Activated T-cell treated with anti-CD3 and anti-CD28 coated beads, Interleukin-2, amount 50 U/mL, for 4 hours (primary cell): ENCODE measurements at regions not wholly inside any gene's neighbourhood (a gene's known extent, or its start where the extent isn't known, plus 50 kb on each side); places are given as distances from the start of the nearest gene placed in this dataset.

Source experiments
- ATAC-seq, 2 donors: fragments of 200-7000 bp; cut with Tn5 transposase; one replicate each; pipeline ENCODE4 v1.10.0; 2021
- DNase-seq: peaks from one replicate; pipeline ENCODE4 v3.0.0-alpha.2; 2020
- H3K27me3 Mint-ChIP-seq: one replicate; pipeline ENCODE4 v1.8.0; 2021; ENCODE audit warnings: low read depth, mixed read lengths
- H3K36me3 Mint-ChIP-seq: one replicate; pipeline ENCODE4 v1.8.0; 2022; ENCODE audit warnings: mixed read lengths; ENCODE audit not compliant: insufficient read depth
- H3K4me1 Mint-ChIP-seq: one replicate; pipeline ENCODE4 v1.8.0; 2021; ENCODE audit warnings: low read depth, mixed read lengths
- H3K4me3 Mint-ChIP-seq: one replicate; pipeline ENCODE4 v1.8.0; 2021; ENCODE audit warnings: mild to moderate bottlenecking, moderate library complexity, mixed read lengths
- H3K9me3 Mint-ChIP-seq: one replicate; pipeline ENCODE4 v1.8.0; 2021; ENCODE audit warnings: mixed read lengths

DNA sequence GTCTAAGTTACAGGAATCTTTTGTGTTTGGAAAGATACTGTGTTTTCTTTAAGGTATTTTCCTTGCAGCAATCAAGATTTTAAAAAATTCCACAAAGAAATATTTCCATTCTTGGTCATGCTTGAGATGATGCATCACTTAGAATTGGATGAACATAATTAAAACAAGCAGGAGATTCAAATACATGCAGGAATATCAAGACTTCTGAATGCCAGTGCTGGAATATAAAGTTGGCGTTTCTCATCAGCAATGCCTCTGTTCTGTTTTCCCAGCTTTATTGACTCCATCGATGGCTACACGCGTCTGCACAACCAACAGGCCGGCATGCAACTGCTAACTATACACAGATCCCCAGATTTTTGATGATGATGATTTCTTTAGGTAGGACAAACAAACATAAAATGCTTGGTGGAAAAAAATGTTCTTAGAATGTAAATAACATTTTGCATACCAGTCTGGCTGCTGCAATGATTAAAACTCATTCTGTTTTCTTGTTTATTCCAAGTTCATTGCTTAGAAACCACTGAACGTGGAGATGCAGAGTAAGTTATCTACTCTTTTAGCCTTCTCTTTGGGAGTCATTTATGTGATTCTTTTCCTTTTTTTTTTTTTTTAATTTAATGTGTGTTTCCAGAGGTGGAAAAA lies 91.3 kb upstream of the FAM171A1 start:
- Mint-ChIP-seq H3K4me3 (no peak overlapping the region), H3K36me3 (no peaks in the 10 kb centered on the region), H3K27me3 (peaks cover 35% of the 10 kb centered on the region), H3K9me3 (peaks cover 9% of the 10 kb centered on the region), H3K4me1 (peaks cover 5% of the 10 kb centered on the region)
- DNase-seq (no peak), ATAC-seq (no peak)

- peaks cover 5% of the 10 kb centered on the region for H3K4me1 Mint-ChIP-seq
- ATAC-seq, result no peak
These were observed 90.4 kb upstream of the FAM171A1 start for GRCh38 chr10:15461353-15462108.

GRCh38 chr10:15460661-15461060 lies 89.6 kb upstream of the FAM171A1 start:
- peaks cover 13% of the 10 kb centered on the region for H3K9me3 Mint-ChIP-seq
- ATAC-seq, result no peak
- H3K27me3 Mint-ChIP-seq, result peaks cover 29% of the 10 kb centered on the region
- no peak overlapping the region for H3K4me3 Mint-ChIP-seq
- no peak for DNase-seq
- H3K36me3 Mint-ChIP-seq, result no peaks in the 10 kb centered on the region
- peaks cover 5% of the 10 kb centered on the region for H3K4me1 Mint-ChIP-seq

More at GRCh38 chr10:15461353-15462108, 90.4 kb upstream of the FAM171A1 start:
- Mint-ChIP-seq H3K27me3 (peaks cover 33% of the 10 kb centered on the region), H3K36me3 (no peaks in the 10 kb centered on the region), H3K4me3 (no peak overlapping the region), H3K9me3 (peaks cover 13% of the 10 kb centered on the region)
- DNase-seq, result no peak

GRCh38 chr10:15459218-15459617 lies 88.1 kb upstream of the FAM171A1 start:
- peaks cover 5% of the 10 kb centered on the region for H3K4me1 Mint-ChIP-seq
- DNase-seq (no peak), ATAC-seq (no peak)
- H3K36me3 Mint-ChIP-seq, result no peaks in the 10 kb centered on the region
- peaks cover 13% of the 10 kb centered on the region for H3K9me3 Mint-ChIP-seq
- H3K4me3 Mint-ChIP-seq, result no peak overlapping the region
- peaks cover 24% of the 10 kb centered on the region for H3K27me3 Mint-ChIP-seq

- Mint-ChIP-seq H3K4me3 (no peak overlapping the region), H3K36me3 (no peaks in the 10 kb centered on the region), H3K27me3 (peaks cover 21% of the 10 kb centered on the region), H3K4me1 (peaks cover 5% of the 10 kb centered on the region), H3K9me3 (peaks cover 4% of the 10 kb centered on the region)
- no peak for ATAC-seq
- no peak for DNase-seq
These were observed 86.3 kb upstream of the FAM171A1 start for GRCh38 chr10:15457382-15457781.

DNA sequence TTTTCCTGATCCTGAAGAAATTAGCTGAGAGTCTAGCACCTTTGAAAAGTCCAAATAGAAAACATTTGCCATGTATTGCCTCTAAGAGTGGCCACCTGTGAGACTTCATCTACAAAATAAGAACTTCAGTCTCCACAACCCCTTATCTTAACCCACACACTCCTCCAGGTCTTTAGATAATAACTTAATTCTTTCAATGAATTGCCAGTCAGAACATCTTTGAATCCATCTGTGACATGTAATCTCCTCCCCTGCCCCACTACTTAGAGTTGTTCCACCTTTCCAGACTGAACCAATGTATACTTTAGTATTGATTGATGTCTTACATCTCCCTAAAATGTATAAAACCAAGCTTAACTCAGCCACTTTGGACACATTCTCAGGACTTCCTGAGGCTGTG lies 84.4 kb upstream of the FAM171A1 start:
- peaks cover 5% of the 10 kb centered on the region for H3K4me1 Mint-ChIP-seq
- ATAC-seq (no peak), DNase-seq (no peak)
- peaks cover 30% of the 10 kb centered on the region for H3K27me3 Mint-ChIP-seq
- H3K36me3 Mint-ChIP-seq, result no peaks in the 10 kb centered on the region
- no peak overlapping the region for H3K4me3 Mint-ChIP-seq
- H3K9me3 Mint-ChIP-seq, result peaks cover 4% of the 10 kb centered on the region

GRCh38 chr10:15453926-15454325 lies 82.8 kb upstream of the FAM171A1 start:
- DNase-seq (no peak), ATAC-seq (no peak)
- H3K9me3 Mint-ChIP-seq, result peaks cover 4% of the 10 kb centered on the region
- peaks cover 5% of the 10 kb centered on the region for H3K4me1 Mint-ChIP-seq
- H3K27me3 Mint-ChIP-seq, result peaks cover 34% of the 10 kb centered on the region
- H3K4me3 Mint-ChIP-seq, result no peak overlapping the region
- H3K36me3 Mint-ChIP-seq, result no peaks in the 10 kb centered on the region

DNA sequence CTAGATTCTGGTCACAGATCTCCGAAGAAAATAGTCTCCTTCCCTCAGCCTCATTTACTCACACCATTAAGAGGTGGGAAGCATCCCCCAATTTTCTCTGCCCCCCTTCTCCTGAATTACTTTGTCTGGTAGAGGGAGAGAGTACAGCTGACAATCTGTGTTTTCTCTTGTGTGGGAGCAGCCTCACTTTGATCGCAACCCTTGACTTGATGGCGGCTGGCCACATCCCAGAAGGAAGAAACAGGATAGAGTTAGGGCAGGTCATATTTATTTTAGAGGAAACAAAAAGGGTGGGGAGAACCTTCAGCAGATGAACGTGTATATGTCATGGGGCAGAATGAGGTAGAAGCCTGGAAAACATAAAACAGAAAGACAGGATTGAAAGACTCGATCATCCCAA lies 82.4 kb upstream of the FAM171A1 start:
- Mint-ChIP-seq H3K27me3 (peaks cover 34% of the 10 kb centered on the region), H3K4me1 (peaks cover under 1% of the 10 kb centered on the region), H3K36me3 (no peaks in the 10 kb centered on the region), H3K9me3 (peaks cover 4% of the 10 kb centered on the region), H3K4me3 (no peak overlapping the region)
- ATAC-seq (no peak), DNase-seq (no peak)

GRCh38 chr10:15452545-15452944 lies 81.5 kb upstream of the FAM171A1 start:
- ATAC-seq (no peak), DNase-seq (no peak)
- peaks cover 4% of the 10 kb centered on the region for H3K9me3 Mint-ChIP-seq
- no peak overlapping the region for H3K4me3 Mint-ChIP-seq
- H3K27me3 Mint-ChIP-seq, result peaks cover 33% of the 10 kb centered on the region
- H3K36me3 Mint-ChIP-seq, result no peaks in the 10 kb centered on the region
- H3K4me1 Mint-ChIP-seq, result no peaks in the 10 kb centered on the region

GRCh38 chr10:15451137-15452094 lies 80.3 kb upstream of the FAM171A1 start:
- ATAC-seq (no peak), DNase-seq (no peak)
- Mint-ChIP-seq H3K36me3 (no peaks in the 10 kb centered on the region), H3K27me3 (peaks cover 29% of the 10 kb centered on the region), H3K4me3 (no peak overlapping the region), H3K4me1 (no peaks in the 10 kb centered on the region), H3K9me3 (no peaks in the 10 kb centered on the region)

GRCh38 chr10:15448598-15448997 lies 77.5 kb upstream of the FAM171A1 start:
- H3K4me3 Mint-ChIP-seq, result no peak overlapping the region
- no peak for DNase-seq
- ATAC-seq, result no peak
- peaks cover 36% of the 10 kb centered on the region for H3K27me3 Mint-ChIP-seq
- H3K9me3 Mint-ChIP-seq, result no peaks in the 10 kb centered on the region
- no peaks in the 10 kb centered on the region for H3K4me1 Mint-ChIP-seq
- H3K36me3 Mint-ChIP-seq, result no peaks in the 10 kb centered on the region

- no peaks in the 10 kb centered on the region for H3K36me3 Mint-ChIP-seq
- H3K9me3 Mint-ChIP-seq, result no peaks in the 10 kb centered on the region
- no peak overlapping the region for H3K4me3 Mint-ChIP-seq
- DNase-seq (no peak), ATAC-seq (no peak)
- peaks cover 30% of the 10 kb centered on the region for H3K27me3 Mint-ChIP-seq
- no peaks in the 10 kb centered on the region for H3K4me1 Mint-ChIP-seq
These were observed 73.9 kb upstream of the FAM171A1 start for GRCh38 chr10:15445006-15445390.

DNA sequence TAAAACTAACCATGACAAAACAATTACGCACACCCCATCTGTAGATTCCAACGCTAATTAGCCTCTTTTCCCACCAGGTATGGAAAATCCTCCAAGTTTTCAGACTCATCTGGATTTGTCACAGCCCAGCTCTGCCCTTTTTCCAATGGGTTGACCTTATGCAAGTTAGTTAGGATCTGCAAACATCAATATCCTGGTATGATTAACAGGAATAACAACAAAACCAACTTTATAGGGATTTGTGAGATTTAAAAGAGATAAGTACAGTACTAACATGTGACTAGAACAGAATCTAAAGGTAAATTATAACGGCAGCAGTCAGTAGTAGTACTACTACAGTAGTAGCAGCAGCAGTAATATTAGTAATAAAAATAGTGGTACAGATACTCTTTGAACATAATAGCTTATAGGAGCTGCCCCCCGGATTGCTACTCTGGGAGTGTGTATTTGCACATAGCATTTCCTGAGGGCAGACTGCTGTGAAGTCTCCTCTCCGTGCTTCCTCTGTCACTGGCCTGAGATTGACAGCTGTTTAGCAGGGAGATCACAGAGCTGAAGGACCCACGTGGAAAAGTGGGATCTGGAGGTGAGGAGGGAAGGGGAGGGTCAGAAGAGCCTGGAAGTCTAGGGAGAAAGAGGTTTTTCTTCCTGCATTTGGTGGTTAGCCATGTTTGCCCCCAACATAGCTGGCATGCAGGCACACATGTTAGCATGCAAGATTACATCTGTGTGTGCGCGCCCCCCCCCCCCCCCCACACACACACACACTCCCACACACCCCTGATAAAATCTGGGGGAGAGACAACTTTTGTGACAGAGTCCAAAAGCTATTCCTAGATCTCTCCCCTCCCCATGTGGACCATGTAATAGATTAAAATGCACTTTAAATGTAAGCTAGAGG lies 73.3 kb upstream of the FAM171A1 start:
- DNase-seq (no peak), ATAC-seq (no peak)
- H3K27me3 Mint-ChIP-seq, result peaks cover 30% of the 10 kb centered on the region
- H3K36me3 Mint-ChIP-seq, result no peaks in the 10 kb centered on the region
- H3K4me3 Mint-ChIP-seq, result no peak overlapping the region
- H3K4me1 Mint-ChIP-seq, result peaks cover 3% of the 10 kb centered on the region
- no peaks in the 10 kb centered on the region for H3K9me3 Mint-ChIP-seq
